ENCODE measurements at regions not wholly inside any gene's neighbourhood (a gene's known extent, or its start where the extent isn't known, plus 50 kb on each side); places are given as distances from the start of the nearest gene placed in this dataset.

DNA sequence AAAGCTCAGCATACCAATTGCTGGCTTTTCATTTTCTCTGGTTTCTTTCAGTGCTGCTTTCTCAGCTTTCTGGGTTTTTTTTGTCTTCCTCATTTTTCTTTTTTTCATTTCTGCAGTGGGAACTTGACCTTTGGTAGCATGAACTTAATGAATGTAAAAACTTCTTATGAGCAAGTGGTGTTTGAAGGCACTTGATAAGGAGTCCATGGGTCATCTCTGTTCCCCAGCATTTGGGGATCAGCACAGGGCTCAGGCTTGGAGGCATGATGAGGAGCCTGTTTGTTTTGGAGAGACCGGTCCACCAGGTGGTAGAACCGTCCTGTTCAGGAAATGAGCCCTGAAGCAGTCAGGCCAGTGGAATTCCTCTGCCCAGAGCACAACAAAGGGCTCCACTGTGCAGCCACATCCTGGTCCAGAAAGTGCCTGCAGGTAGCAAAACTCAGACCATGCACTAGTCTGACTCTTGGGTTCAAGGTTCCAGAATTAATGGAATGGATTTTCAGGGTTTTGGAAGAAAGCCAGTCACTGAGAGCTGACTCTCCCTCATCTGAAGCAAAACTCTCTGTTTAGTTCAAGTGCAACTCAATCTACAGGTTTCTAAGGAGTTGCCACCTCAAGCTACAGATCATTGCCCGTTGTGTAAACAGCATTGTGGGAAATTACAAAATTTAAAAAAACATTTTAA is 52.3 kb upstream of the ADGRF1 start:
- no peak overlapping the region for H3K27ac ChIP-seq (ENCODE audit: low read depth, low read length)
- H3K4me1 ChIP-seq (ENCODE audit: control insufficient read depth, insufficient read depth, low read length), result peaks cover 10% of the 10 kb centered on the region
- 84% methylated on average over 2 of the region's 3 CpGs for WGBS (ENCODE audit: insufficient coverage)
- no peak for DNase-seq (ENCODE audit: low read depth in 4 of 6, low spot score in 6 of 6)
- H3K4me3 ChIP-seq (ENCODE audit: low read depth, low read length), result no peak overlapping the region
- no peaks in the 10 kb centered on the region for H3K27me3 ChIP-seq (ENCODE audit: control insufficient read depth, insufficient read depth, low read length)
- H3K36me3 ChIP-seq (ENCODE audit: control insufficient read depth, insufficient read depth, low read length), result no peaks in the 10 kb centered on the region
- no peaks in the 10 kb centered on the region for H3K9me3 ChIP-seq (ENCODE audit: control insufficient read depth, insufficient read depth, low read length)

- H3K27me3 ChIP-seq (ENCODE audit: control insufficient read depth, insufficient read depth, low read length), result no peaks in the 10 kb centered on the region
- H3K27ac ChIP-seq (ENCODE audit: low read depth, low read length), result no peak overlapping the region
- H3K4me1 ChIP-seq (ENCODE audit: control insufficient read depth, insufficient read depth, low read length), result peaks cover 10% of the 10 kb centered on the region
- H3K9me3 ChIP-seq (ENCODE audit: control insufficient read depth, insufficient read depth, low read length), result no peaks in the 10 kb centered on the region
- DNase-seq (ENCODE audit: low read depth in 4 of 6, low spot score in 6 of 6), result no peak
- H3K36me3 ChIP-seq (ENCODE audit: control insufficient read depth, insufficient read depth, low read length), result no peaks in the 10 kb centered on the region
- 94% methylated on average over 5 of the region's 5 CpGs for WGBS (ENCODE audit: insufficient coverage)
- H3K4me3 ChIP-seq (ENCODE audit: low read depth, low read length), result no peak overlapping the region
These were observed 51.0 kb upstream of the ADGRF1 start for GRCh38 chr6:47093169-47093568.

- no peak overlapping the region for H3K27ac ChIP-seq (ENCODE audit: low read depth, low read length)
- no peaks in the 10 kb centered on the region for H3K36me3 ChIP-seq (ENCODE audit: control insufficient read depth, insufficient read depth, low read length)
- H3K4me3 ChIP-seq (ENCODE audit: low read depth, low read length), result no peak overlapping the region
- no peaks in the 10 kb centered on the region for H3K27me3 ChIP-seq (ENCODE audit: control insufficient read depth, insufficient read depth, low read length)
- 30% methylated on average over 2 of the region's 4 CpGs for WGBS (ENCODE audit: insufficient coverage)
- H3K4me1 ChIP-seq (ENCODE audit: control insufficient read depth, insufficient read depth, low read length), result peaks cover 10% of the 10 kb centered on the region
- peak in 2 of 6 donors; percentile 53 to 59 for DNase-seq (ENCODE audit: low read depth in 4 of 6, low spot score in 6 of 6)
- H3K9me3 ChIP-seq (ENCODE audit: control insufficient read depth, insufficient read depth, low read length), result no peaks in the 10 kb centered on the region
These were observed 49.9 kb upstream of the ADGRF1 start for GRCh38 chr6:47091886-47092668.

Data from spinal cord (tissue), 9 donors.